CD4-positive, alpha-beta memory T cell (primary cell): ENCODE measurements at regions not wholly inside any gene's neighbourhood (a gene's known extent, or its start where the extent isn't known, plus 50 kb on each side); places are given as distances from the start of the nearest gene placed in this dataset.

Source experiments
- CTCF ChIA-PET: fragments of 350-600 bp; sonication (Branson Sonifier 250); formaldehyde crosslinking; loops from one replicate; lab custom pipeline; 2021; ENCODE audit warnings: inconsistent platforms; ENCODE audit not compliant: partially characterized antibody; lab: Charles Lee
- POLR2A ChIA-PET: fragments of 350-600 bp; sonication (Branson Sonifier 250); formaldehyde crosslinking; loops from one replicate; lab custom pipeline; 2021; ENCODE audit not compliant: partially characterized antibody; lab: Charles Lee
- DNase-seq, 5 donors: peaks; one replicate each; pipeline versions ENCODE4 v3.0.0 to v3.0.0-alpha.2; 2020 to 2022; ENCODE audit warnings: mixed read lengths in 1 of 5
- H3K27ac ChIP-seq: one replicate; pipeline ENCODE4 v1.7.0; 2013; ENCODE audit warnings: low read depth, low read length
- H3K27me3 ChIP-seq: 2 replicates; pipeline ENCODE4 v1.7.0; 2013; ENCODE audit warnings: mild to moderate bottlenecking, low read length, moderate library complexity; ENCODE audit not compliant: insufficient read depth
- H3K36me3 ChIP-seq: 2 replicates; pipeline ENCODE4 v1.7.0; 2013; ENCODE audit warnings: mild to moderate bottlenecking, low read length, moderate library complexity; ENCODE audit not compliant: insufficient read depth
- H3K4me1 ChIP-seq: 2 replicates; pipeline ENCODE4 v1.7.0; 2013; ENCODE audit warnings: mild to moderate bottlenecking, low read length, moderate library complexity; ENCODE audit not compliant: insufficient read depth
- H3K4me3 ChIP-seq, 2 donors: one replicate each; pipeline ENCODE4 v1.7.0; 2013; ENCODE audit warnings: low read length in 2 of 2, mild to moderate bottlenecking in 1 of 2
- H3K9me3 ChIP-seq, 2 donors: one replicate each; pipeline ENCODE4 v1.7.0; 2013; ENCODE audit warnings: low read length in 2 of 2, control low read depth in 1 of 2; ENCODE audit not compliant: control insufficient read depth in 1 of 2
- H3K27ac Mint-ChIP-seq, 7 donors: one replicate each; pipeline ENCODE4 v1.8.0; 2020 to 2021; ENCODE audit warnings: mixed read lengths in 7 of 7, mild to moderate bottlenecking in 6 of 7, inconsistent platforms in 3 of 7, moderate library complexity in 3 of 7
- H3K27me3 Mint-ChIP-seq, 2 donors: one replicate each; pipeline ENCODE4 v1.8.0; 2020 to 2021; ENCODE audit warnings: mixed read lengths in 2 of 2
- H3K36me3 Mint-ChIP-seq, 2 donors: one replicate each; pipeline ENCODE4 v1.8.0; 2020 to 2021; ENCODE audit warnings: mixed read lengths in 2 of 2, inconsistent platforms in 1 of 2, mild to moderate bottlenecking in 1 of 2
- H3K4me1 Mint-ChIP-seq, 4 donors: one replicate each; pipeline ENCODE4 v1.8.0; 2020 to 2021; ENCODE audit warnings: mixed read lengths in 4 of 4, mild to moderate bottlenecking in 1 of 4
- H3K4me3 Mint-ChIP-seq, 8 donors: one replicate each; pipeline ENCODE4 v1.8.0; 2020 to 2021; ENCODE audit warnings: mixed read lengths in 8 of 8, mild to moderate bottlenecking in 7 of 8, moderate library complexity in 6 of 8, inconsistent platforms in 3 of 8
- H3K9me3 Mint-ChIP-seq, 8 donors: one replicate each; pipeline ENCODE4 v1.8.0; 2020 to 2021; ENCODE audit warnings: mixed read lengths in 8 of 8, mild to moderate bottlenecking in 5 of 8, inconsistent platforms in 3 of 8, moderate library complexity in 1 of 8
- intact Hi-C: fragments of 100-400 bp; cut with micrococcal nuclease; formaldehyde crosslinking; loops from one replicate; pipeline ENCODE4 v1.15.1; 2023

- Mint-ChIP-seq H3K27ac (no peak overlapping the region), H3K9me3 (peaks cover 0 to 6% (median 2%) of the 10 kb centered on the region in 8 donors), H3K4me1 (no peaks in the 10 kb centered on the region), H3K27me3 (no peaks in the 10 kb centered on the region), H3K4me3 (no peak overlapping the region), H3K36me3 (no peaks in the 10 kb centered on the region)
- Histone ChIP-seq H3K4me1 (no peaks in the 10 kb centered on the region), H3K27me3 (no peaks in the 10 kb centered on the region), H3K9me3 (no peaks in the 10 kb centered on the region), H3K4me3 (no peak overlapping the region), H3K27ac (no peak overlapping the region), H3K36me3 (no peaks in the 10 kb centered on the region)
- intact Hi-C loops = no loop called here
- DNase-seq = no peak
- CTCF ChIA-PET = no interaction called here
- POLR2A ChIA-PET = no interaction called here
Measured at GRCh38 chr5:120792477-120792876, 328.4 kb downstream of the PRR16 start.

GRCh38 chr5:120794121-120794520, 330.0 kb downstream of the PRR16 start:
- ChIA-PET POLR2A (no interaction called here), CTCF (no interaction called here)
- H3K4me3 ChIP-seq = no peak overlapping the region
- Mint-ChIP-seq H3K9me3 (peaks cover 0 to 10% (median 3%) of the 10 kb centered on the region in 8 donors), H3K4me1 (no peaks in the 10 kb centered on the region), H3K27ac (no peak overlapping the region), H3K36me3 (no peaks in the 10 kb centered on the region), H3K27me3 (no peaks in the 10 kb centered on the region), H3K4me3 (no peak overlapping the region)
- H3K27me3 ChIP-seq = no peaks in the 10 kb centered on the region
- no peaks in the 10 kb centered on the region for H3K4me1 ChIP-seq
- intact Hi-C loops = no loop called here
- DNase-seq = no peak
- H3K36me3 ChIP-seq = no peaks in the 10 kb centered on the region
- H3K9me3 ChIP-seq = no peaks in the 10 kb centered on the region
- no peak overlapping the region for H3K27ac ChIP-seq

- Mint-ChIP-seq H3K27me3 (no peaks in the 10 kb centered on the region), H3K27ac (no peak overlapping the region), H3K4me1 (no peaks in the 10 kb centered on the region), H3K4me3 (no peak overlapping the region), H3K36me3 (no peaks in the 10 kb centered on the region), H3K9me3 (peaks cover 0 to 9% (median 5%) of the 10 kb centered on the region in 8 donors)
- no peak for DNase-seq
- ChIA-PET POLR2A (no interaction called here), CTCF (no interaction called here)
- intact Hi-C loops = no loop called here
- Histone ChIP-seq H3K36me3 (no peaks in the 10 kb centered on the region), H3K27ac (no peak overlapping the region), H3K4me1 (no peaks in the 10 kb centered on the region), H3K9me3 (no peaks in the 10 kb centered on the region), H3K4me3 (no peak overlapping the region), H3K27me3 (no peaks in the 10 kb centered on the region)
Measured at GRCh38 chr5:120803282-120803681, 339.2 kb downstream of the PRR16 start.

GRCh38 chr5:120805131-120805530, 341.0 kb downstream of the PRR16 start:
- no peak for DNase-seq
- no peaks in the 10 kb centered on the region for H3K4me1 ChIP-seq
- no peaks in the 10 kb centered on the region for H3K36me3 Mint-ChIP-seq
- no peaks in the 10 kb centered on the region for H3K27me3 Mint-ChIP-seq
- H3K9me3 ChIP-seq = no peaks in the 10 kb centered on the region
- ChIA-PET CTCF (no interaction called here), POLR2A (no interaction called here)
- no peak overlapping the region for H3K27ac Mint-ChIP-seq
- no peak overlapping the region for H3K27ac ChIP-seq
- H3K4me3 Mint-ChIP-seq = no peak overlapping the region
- no peaks in the 10 kb centered on the region for H3K36me3 ChIP-seq
- H3K27me3 ChIP-seq = no peaks in the 10 kb centered on the region
- intact Hi-C loops = no loop called here
- H3K4me3 ChIP-seq = no peak overlapping the region
- peaks cover 0 to 9% (median 6%) of the 10 kb centered on the region in 8 donors for H3K9me3 Mint-ChIP-seq
- H3K4me1 Mint-ChIP-seq = no peaks in the 10 kb centered on the region

GRCh38 chr5:120806202-120806601, 342.1 kb downstream of the PRR16 start:
- Histone ChIP-seq H3K36me3 (no peaks in the 10 kb centered on the region), H3K4me3 (no peak overlapping the region), H3K9me3 (no peaks in the 10 kb centered on the region), H3K27ac (no peak overlapping the region), H3K4me1 (no peaks in the 10 kb centered on the region), H3K27me3 (no peaks in the 10 kb centered on the region)
- H3K36me3 Mint-ChIP-seq = no peaks in the 10 kb centered on the region
- DNase-seq = no peak
- H3K27me3 Mint-ChIP-seq = no peaks in the 10 kb centered on the region
- intact Hi-C loops = no loop called here
- no peak overlapping the region for H3K27ac Mint-ChIP-seq
- CTCF ChIA-PET = no interaction called here
- POLR2A ChIA-PET = no interaction called here
- peaks cover 0 to 9% (median 6%) of the 10 kb centered on the region in 8 donors for H3K9me3 Mint-ChIP-seq
- no peak overlapping the region for H3K4me3 Mint-ChIP-seq
- no peaks in the 10 kb centered on the region for H3K4me1 Mint-ChIP-seq

- Mint-ChIP-seq H3K9me3 (peaks cover 0 to 9% (median 4%) of the 10 kb centered on the region in 8 donors), H3K27ac (no peak overlapping the region), H3K27me3 (no peaks in the 10 kb centered on the region), H3K36me3 (no peaks in the 10 kb centered on the region), H3K4me3 (no peak overlapping the region), H3K4me1 (no peaks in the 10 kb centered on the region)
- no peaks in the 10 kb centered on the region for H3K27me3 ChIP-seq
- intact Hi-C loops = no loop called here
- no peak overlapping the region for H3K4me3 ChIP-seq
- DNase-seq = no peak
- no peak overlapping the region for H3K27ac ChIP-seq
- no peaks in the 10 kb centered on the region for H3K4me1 ChIP-seq
- no peaks in the 10 kb centered on the region for H3K9me3 ChIP-seq
- ChIA-PET POLR2A (no interaction called here), CTCF (no interaction called here)
- H3K36me3 ChIP-seq = no peaks in the 10 kb centered on the region
Measured at GRCh38 chr5:120808135-120808534, 344.0 kb downstream of the PRR16 start.

- intact Hi-C loops = no loop called here
- no peak for DNase-seq
- no peaks in the 10 kb centered on the region for H3K36me3 Mint-ChIP-seq
- H3K27me3 Mint-ChIP-seq = no peaks in the 10 kb centered on the region
- ChIA-PET POLR2A (no interaction called here), CTCF (no interaction called here)
- Histone ChIP-seq H3K36me3 (no peaks in the 10 kb centered on the region), H3K27ac (no peak overlapping the region), H3K4me1 (no peaks in the 10 kb centered on the region), H3K4me3 (no peak overlapping the region), H3K27me3 (no peaks in the 10 kb centered on the region), H3K9me3 (no peaks in the 10 kb centered on the region)
- peaks cover 0 to 12% (median 4%) of the 10 kb centered on the region in 8 donors for H3K9me3 Mint-ChIP-seq
- H3K4me3 Mint-ChIP-seq = no peak overlapping the region
- H3K27ac Mint-ChIP-seq = no peak overlapping the region
- H3K4me1 Mint-ChIP-seq = no peaks in the 10 kb centered on the region
Measured at GRCh38 chr5:120808606-120809005, 344.5 kb downstream of the PRR16 start.

GRCh38 chr5:120813551-120813950, 349.5 kb downstream of the PRR16 start:
- Mint-ChIP-seq H3K4me3 (no peak overlapping the region), H3K27me3 (no peaks in the 10 kb centered on the region), H3K4me1 (no peaks in the 10 kb centered on the region), H3K9me3 (peaks cover 5 to 16% (median 11%) of the 10 kb centered on the region in 8 donors), H3K27ac (no peak overlapping the region), H3K36me3 (no peaks in the 10 kb centered on the region)
- no peak overlapping the region for H3K27ac ChIP-seq
- no peaks in the 10 kb centered on the region for H3K27me3 ChIP-seq
- DNase-seq = no peak
- CTCF ChIA-PET = no interaction called here
- no peak overlapping the region for H3K4me3 ChIP-seq
- no peaks in the 10 kb centered on the region for H3K36me3 ChIP-seq
- no peaks in the 10 kb centered on the region for H3K4me1 ChIP-seq
- no peaks in the 10 kb centered on the region for H3K9me3 ChIP-seq
- intact Hi-C loops = no loop called here
- POLR2A ChIA-PET = no interaction called here
